GM19452 (cell line): ENCODE measurements at regions not wholly inside any gene's neighbourhood (a gene's known extent, or its start where the extent isn't known, plus 50 kb on each side); places are given as distances from the start of the nearest gene placed in this dataset.

Experiments
- ATAC-seq: cut with Tn5 transposase; IDR thresholded peaks from one replicate; pipeline ENCODE4 v1.9.1; 2021; ENCODE audit not compliant: unreplicated experiment

DNA sequence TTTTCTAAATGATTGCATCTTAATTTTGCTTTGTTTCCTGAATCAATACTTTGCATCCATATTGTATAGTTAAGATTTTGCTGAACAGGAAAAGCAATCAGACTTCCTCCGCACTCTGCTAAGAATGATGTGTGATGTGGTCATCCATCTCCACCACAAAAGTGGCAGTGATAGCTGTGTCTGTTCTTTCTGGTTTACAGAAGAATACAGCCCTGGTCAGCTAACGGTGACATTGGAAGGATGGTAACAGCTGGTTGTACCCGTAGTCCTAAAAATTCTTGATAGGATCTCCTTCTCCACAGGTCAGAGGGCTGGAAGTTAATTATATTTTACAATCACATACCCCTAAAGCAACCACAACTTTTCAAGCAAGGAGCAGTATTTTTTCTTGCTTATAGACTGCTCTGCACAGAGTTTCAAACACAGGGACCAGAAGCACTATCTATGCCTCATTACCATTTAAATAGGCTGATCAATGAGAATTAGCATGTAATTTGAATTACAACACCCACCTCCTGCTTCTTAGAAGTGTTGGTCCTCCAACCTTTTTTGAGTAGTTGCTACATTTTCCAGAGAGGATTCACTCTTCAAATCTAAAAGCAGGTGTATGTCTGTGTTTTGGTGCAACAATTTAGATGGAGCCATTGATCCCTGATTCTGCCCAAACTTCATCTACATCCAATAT, 1191.9 kb upstream of the NUDT12 start:
- no peak for ATAC-seq

DNA sequence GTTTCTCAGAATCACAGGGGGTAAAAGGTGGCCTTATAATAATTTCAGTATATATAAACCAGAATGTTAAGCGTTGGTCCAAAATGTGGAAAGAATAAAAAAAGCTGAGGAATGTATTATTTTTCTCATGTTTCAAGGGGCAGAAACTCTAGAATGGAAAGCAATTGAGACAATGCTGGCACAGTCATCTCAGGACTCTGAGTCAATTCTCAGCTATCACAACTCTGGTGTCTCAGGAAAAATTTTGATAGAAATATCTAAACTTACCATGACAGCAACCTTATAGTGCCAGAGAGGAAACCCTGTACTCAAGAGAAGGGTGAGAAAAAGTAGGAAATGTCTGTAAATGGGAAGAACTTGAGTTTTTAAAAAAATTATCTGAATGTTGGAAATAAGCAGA, 1189.4 kb upstream of the NUDT12 start:
- ATAC-seq: no peak

DNA sequence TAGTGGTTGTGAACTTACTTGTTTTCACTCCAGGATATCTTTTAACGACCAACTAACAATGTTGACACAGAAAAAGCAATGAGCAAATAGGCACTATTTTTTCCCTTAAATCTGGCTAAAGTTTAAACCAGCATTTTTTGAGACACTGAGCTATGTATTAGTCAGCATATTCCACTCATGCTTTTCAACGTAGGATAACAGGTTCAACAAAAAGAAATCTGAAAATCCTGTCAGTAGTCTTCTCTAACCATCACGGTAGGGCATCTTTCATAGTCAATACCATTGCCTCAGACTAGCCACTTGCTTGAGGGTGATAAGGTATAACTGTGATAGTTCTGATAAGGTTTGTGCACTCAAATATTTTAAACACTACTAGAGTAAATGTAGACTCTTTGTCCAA, 1177.3 kb upstream of the NUDT12 start:
- ATAC-seq: no peak

DNA sequence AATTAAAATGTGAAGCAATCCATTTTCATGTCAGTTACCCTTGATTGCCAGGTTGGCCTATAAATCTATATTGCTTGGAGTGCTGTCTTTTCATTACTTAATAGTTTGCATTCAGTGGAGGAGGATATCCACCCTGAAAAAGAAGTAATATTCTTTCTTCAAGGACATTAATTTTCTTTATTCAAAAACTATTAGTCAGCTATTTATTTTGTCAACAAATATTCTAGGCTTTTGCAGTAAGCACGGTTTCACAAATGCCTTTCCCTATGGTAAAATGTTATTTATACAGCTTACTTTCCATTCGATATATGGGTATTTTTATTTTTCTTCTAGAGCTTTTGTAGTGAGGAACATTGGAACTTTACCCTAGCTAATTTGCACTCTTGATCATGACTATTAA, 1176.9 kb upstream of the NUDT12 start:
- no peak for ATAC-seq

DNA sequence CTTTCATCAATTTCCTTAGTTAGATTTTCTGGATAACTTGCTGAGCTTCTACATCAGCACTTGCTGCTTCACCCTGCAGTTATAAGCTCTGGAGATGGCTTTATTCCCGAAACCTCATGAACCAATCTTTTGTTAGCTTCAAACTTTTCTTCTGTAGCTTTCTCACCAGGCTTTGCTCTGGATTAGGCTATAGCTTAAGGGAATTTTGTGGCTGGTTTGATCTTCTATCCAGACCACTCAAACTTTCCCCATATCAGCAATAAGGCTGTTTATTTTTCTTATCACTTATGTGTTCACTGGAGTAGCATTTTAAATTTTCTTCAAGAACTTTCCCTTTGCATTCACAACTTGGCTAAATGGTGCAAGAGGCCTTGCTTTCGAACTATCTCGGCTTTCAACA, 1173.5 kb upstream of the NUDT12 start:
- ATAC-seq: no peak

DNA sequence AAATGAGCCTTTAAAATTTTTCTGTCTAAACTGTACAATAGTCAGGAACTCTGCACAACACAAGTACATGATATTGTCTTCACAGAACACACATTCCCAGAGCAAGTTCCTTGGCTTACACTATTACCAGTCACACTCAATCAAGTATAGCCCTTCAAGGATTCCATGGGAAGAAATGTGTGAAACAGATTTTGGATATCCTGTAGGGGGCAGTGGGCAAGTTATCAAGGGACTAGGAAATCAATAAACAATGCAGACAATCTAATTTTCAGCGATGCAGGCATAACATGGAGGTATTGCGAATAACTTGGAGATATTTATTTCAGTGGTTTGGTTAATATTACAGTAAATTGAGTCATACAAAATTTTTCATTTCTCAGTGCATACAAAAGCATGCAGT, 1171.5 kb upstream of the NUDT12 start:
- ATAC-seq: no peak

DNA sequence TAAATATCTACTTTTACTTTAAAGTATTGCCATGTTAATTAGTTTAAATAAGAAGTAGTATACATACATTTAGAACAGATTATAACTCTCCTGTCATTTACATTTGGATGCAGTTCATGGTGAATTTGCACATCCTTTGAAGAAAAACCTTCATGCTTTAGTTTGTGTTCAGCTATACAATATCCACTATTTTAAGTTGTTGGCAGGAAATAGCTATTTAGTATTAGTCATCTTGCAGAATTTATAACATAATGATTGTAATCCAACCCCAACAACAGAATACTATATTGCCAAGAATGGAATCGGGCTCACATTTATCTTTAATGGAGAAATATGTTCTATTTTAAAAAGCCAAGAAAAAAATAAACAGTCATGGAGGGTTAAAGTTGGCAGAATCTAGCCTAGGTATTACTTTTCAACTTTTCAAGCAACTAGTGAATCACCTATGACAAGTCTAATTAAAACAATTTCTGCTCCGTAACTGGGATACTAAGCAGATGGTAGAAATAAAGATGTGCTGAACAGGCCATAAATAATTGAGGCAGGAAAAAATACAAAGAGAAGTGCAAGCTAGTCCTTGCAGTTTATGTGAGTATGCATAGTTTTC, 1170.6 kb upstream of the NUDT12 start:
- no peak for ATAC-seq

DNA sequence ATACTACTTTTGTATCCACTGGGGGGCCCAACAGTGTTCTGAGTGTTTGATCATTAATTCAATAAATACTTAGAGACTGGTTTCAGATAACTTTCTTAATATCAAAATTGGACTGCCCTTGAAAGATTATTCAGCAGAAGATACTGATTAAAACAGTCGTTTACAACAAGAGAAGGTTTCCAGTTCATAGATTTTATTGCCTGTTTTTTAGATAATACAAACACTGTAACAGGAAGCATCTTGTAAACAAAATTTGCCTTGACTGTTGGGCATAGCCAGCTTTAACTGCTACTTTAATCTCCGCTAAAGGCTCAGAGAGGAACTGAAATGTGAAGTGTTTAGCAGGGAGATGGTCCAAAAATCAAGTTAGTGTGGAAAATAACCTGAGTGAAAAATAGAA, 1168.7 kb upstream of the NUDT12 start:
- no peak for ATAC-seq

DNA sequence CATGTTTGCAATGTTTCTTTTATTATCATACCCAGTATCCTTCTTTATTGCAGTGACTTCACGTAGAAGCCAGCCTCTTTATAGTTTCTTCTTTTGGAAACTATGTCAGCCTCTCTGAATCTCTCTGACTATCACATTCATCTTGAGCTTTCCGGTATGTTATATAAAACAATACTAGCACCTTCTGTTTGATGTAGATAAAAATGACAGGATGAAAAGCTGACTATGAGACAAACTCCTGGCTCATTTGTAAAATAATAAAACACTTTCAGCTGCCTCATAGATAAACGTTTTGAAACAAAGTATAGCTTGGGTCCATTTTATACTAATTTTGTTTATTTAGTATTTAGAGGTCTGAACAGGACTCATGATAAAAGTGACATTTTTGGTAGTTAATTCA, 1145.4 kb upstream of the NUDT12 start:
- ATAC-seq: no peak

DNA sequence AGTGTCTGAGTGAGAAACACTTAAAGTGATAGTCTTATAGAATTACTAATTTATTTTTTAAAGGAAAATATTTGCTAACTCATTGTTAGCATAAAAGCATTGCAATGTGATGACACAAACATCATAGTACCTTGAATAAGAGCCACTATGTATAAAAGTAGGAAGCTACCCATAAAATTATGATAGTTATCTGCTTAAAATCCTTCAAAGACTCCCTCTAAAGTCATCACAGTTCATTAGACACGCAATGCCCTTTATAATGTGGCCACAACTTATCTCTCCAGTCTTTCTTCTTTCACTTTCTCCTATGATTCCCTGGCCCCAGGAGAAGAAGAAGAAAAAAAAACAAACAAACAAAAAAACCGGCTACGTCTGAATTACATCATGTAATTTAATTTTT, 1144.0 kb upstream of the NUDT12 start:
- no peak for ATAC-seq

DNA sequence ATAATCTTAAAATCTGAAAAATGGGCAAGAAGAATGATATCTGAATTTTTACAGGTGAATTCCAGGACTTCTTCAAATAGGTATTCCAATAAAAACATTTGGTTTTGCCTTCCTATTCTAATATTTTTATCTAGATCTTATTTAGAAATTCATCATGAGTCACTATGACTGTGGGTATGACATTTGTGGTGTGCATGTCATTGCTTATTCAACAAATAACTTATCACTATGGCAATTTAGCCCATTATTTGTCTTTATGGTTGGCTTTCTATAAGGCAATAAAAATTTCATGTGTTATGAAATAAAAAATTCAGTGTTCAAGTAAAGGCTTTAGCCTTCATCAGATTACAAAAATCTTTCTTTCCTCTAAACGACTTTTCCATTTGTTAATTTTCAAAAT, 1139.6 kb upstream of the NUDT12 start:
- ATAC-seq: no peak

DNA sequence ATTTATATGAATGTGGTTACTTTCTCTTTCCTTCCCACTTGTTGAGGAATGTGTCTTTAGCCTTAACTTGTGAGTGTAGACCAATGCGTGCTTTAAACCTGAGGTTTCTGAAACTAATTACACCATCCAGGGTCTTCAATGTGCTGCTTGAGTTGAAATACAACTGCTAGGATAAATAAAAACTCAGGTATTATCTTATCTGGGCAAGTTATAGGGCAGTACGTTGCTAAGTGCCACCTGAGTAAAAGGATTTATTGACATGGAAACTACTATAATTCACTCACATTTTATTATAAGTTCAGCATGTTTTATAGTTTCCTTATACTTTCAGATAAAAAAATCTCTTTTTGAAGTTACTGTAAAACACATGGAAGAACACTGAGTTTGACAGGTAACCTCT, 1136.8 kb upstream of the NUDT12 start:
- ATAC-seq: no peak

DNA sequence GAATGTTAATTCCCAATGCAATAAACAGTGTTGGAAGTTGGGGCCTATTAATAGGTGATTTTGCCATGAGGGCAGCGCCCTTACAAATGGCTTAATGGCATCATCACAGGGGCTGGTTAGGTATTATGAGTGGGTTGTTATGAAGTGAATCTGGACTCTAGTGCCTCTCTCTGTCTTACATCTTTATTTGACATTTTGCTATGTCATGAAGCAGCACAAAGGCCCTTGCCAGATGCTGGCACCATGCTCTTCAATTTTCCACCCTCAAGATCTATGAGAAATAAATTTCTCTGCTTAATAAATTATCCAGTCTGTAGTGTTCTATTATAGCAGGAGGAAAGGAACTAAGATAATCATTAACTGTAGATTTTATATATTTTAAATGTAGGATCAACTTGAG, 1098.7 kb upstream of the NUDT12 start:
- no peak for ATAC-seq

DNA sequence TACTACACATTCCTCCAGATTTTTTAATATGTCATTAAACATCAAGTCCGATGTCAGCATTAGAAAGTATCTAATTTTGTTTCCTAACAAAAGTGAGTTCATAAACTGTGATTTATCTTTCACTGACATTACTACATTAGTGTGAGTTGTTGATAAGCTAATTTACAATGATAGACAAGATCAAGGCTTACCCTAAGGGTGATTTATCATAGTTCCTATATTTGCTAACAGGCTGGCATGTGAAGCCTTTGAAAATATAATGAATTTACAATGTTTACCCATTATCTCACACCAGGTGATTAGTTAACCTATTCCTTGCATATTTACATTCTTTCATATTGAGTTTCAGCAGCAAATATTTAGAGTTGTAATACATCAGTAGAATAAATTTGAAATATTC, 1096.9 kb upstream of the NUDT12 start:
- no peak for ATAC-seq

DNA sequence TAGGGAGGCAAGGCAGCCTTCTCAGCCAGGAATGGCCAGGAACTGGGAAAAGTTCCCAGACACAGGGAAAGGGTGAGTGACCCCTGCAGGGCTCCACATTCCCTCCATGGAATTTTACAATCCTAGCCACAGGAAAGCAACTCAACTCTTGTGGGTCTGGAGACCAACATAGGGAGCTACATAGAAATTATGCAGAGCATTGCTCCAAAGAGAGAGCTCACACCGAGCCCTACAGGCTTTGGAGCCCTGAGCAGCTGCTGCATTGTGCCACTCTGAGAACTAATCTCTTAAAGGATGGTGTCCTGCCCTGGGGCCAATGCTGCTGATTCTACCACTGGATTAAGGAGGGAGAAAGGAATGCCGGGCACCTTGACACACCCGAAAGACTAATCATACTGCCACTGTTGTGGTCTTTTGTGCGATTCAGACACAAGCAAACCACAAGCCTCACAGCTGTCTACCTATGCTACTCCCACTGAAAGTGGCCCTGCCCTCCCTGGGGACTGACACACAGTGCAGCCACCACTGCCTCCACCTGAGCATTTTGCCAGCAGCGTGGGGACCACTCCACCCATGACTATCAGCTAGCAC, 1089.8 kb upstream of the NUDT12 start:
- ATAC-seq: no peak

DNA sequence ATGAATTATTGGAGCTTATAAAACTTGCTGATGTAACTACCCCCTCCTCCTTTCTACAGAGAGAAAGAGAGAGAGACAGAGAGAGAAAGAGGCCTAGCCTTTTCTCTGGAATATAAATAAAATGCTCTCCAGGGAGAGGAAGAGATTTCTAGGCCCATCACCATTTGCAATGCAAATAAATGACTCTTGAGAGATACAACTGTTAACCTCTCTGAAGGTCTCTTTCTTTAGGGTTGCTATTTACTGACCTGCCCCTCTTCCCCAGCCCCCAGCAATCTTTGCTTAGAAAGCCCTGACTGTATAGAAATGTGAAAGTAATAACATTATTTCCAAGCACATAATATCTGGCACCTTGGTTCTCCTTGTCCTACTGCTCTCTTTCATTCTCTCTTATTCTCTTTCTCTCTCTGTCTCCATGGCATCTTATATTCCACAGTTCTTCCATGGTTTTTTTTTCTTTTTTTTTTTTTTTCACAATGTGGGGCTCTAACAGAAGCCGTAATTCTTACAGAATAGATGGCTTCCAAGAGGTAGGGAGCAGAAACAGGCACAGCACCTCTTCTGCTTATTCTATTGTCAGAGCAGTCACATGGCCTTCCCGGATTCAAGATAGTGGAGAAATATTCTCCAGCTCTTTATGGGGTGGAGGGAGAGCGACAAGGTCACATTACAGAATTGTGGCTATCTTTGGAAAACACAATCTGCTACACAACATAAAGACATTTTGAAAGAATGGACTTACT, 1087.9 kb upstream of the NUDT12 start:
- no peak for ATAC-seq

DNA sequence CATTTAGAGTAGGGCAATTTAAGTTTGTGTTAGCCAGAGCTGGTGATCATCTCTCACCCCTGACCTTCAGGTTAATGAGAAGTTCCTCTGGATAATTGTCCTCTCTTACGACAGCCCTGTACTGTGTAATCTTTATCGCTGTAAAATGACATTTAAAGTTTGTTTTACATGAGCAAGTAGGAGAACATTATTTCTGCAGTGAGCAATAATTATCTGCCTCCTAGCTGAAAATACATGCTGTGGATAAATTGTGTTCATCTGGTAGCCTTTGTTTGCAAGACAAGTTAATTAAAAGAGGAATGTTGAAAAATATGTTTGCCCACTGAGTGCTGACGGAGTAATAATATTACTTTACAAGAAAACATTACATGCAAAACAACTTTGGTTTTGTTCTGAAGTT, 1083.8 kb upstream of the NUDT12 start:
- no peak for ATAC-seq

DNA sequence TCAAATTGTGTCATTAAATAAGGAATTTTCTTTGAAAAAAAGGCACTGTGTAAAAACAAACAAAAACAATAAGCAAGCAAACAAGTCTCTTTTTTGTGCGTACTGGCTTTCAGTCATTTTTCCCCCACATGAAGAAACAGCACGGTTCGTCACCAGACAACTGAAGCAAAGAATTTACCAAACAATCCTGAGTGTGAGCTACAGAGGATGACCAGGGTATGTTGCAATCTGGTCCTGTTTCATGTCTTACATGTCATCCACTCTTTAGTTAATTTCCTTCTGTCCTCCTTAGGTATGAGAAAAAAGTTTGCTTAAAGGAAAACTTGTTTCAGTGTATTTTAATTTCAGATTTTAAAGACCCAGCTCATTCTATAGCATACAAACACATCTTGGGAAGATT, 1080.7 kb upstream of the NUDT12 start:
- no peak for ATAC-seq

DNA sequence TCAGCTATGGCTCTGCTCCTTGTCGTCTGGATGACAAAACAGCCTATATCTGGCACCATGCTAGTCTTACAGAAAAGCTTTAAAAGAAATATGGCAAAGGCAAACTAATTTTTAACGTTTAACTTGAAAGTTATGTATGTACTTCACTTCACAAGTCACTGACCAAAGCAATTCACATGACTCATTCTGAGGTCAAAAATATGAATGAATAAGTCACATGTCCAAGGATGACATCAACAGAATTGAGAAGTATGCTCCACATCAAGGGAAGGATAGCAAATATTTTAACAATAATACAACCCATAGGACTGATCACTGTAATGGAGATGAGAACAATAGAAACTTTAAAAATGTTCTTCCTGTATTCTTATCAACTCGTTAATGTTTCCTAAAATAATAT, 1072.6 kb upstream of the NUDT12 start:
- no peak for ATAC-seq

DNA sequence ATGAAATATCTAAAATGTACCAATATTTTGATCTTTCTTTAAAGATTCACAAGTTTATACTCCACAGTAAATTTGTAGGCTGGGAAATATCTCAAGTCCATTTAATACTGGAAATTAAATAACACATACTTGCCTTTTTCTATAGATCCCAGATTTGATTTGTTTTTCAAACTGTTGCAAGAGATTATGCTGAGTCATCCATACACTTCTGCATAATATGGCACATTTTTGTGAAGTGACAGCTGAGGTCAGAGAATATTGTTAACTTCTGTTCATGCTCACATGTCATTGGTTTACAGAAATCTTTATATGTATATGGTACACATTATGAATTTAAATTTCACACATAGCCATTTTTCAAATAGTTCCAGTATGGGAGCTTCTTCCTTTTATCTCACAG, 1066.3 kb upstream of the NUDT12 start:
- no peak for ATAC-seq

DNA sequence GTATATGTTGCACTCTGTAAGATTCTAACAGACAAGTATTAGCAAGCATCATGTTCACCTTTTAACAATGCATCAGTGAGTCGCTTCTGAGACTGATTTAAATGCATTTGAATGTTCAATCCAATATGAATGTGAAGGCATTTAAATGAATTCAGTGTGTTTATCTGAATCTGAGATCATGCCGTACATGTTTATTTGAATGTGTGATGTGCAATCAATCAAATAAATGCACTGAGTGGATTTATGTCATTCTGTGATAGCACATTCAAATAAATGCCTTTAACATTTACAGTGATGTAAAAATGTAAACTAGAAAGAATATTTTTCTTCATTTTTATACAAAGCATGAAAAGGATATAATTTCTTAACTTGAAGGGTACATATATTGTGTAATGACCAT, 1063.5 kb upstream of the NUDT12 start:
- ATAC-seq: no peak

DNA sequence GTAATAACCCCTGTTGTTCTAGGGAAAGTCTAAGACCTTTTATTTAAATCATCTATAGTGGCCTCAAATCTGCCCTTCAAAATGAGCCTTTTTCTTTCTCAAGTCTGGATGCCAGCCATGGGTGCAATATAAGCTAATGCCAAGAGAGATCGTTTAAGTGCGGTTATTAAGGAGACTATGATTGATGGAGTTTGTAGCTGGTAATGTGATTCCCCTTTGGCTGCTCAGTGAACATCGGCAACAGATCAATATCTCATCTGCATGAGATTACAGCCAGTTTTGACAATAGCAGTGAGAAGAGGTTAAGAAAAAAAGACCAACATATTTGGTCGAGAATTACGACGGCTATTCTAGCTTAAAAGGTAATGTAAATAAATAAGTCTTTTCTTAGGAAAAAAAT, 1049.4 kb upstream of the NUDT12 start:
- no peak for ATAC-seq
